ENCODE measurements at regions not wholly inside any gene's neighbourhood (a gene's known extent, or its start where the extent isn't known, plus 50 kb on each side); places are given as distances from the start of the nearest gene placed in this dataset.

DNA sequence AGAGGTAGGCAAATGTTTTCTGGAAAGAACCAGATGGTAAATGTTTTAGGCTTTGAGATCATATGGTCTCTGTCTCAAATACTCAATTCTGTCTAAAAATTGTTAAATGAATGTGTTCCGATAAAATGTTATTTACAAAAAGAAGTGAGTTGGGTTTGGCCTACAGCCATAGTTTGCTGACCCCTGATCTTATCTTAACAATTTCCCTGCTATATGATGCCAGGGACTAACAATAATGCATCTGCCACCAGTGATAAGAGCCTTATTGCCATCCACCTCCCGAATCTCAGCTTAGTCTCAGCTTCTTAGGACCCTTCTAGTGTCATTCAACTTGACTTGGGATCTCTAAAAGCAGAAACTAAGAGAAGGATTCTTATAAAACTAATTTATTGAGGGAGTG lies 208.5 kb upstream of the ADGRL2 start:
- TF ChIP-seq, protein P1, sequence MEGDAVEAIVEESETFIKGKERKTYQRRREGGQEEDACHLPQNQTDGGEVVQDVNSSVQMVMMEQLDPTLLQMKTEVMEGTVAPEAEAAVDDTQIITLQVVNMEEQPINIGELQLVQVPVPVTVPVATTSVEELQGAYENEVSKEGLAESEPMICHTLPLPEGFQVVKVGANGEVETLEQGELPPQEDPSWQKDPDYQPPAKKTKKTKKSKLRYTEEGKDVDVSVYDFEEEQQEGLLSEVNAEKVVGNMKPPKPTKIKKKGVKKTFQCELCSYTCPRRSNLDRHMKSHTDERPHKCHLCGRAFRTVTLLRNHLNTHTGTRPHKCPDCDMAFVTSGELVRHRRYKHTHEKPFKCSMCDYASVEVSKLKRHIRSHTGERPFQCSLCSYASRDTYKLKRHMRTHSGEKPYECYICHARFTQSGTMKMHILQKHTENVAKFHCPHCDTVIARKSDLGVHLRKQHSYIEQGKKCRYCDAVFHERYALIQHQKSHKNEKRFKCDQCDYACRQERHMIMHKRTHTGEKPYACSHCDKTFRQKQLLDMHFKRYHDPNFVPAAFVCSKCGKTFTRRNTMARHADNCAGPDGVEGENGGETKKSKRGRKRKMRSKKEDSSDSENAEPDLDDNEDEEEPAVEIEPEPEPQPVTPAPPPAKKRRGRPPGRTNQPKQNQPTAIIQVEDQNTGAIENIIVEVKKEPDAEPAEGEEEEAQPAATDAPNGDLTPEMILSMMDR (IDR thresholded peaks at IDR 0.05) = no peak
- no peak for TF ChIP-seq ZFX (IDR thresholded peaks at IDR 0.05; ENCODE audit: borderline replicate concordance)
